Stimulated activated CD4-positive, alpha-beta T cell treated with anti-CD3 and anti-CD28 coated beads, Interleukin-2, amount 100 ng/mL, for 24 hours (primary cell): ENCODE measurements at regions not wholly inside any gene's neighbourhood (a gene's known extent, or its start where the extent isn't known, plus 50 kb on each side); places are given as distances from the start of the nearest gene placed in this dataset.
"Not testable (repeated sequence)": the region's sequence is repeated elsewhere in the genome, so short reads cannot be mapped to it uniquely, and the experiment has no call there.

Experiments used
- DNase-seq, 2 donors: peaks; one replicate each; pipeline ENCODE4 v3.0.0-alpha.2; 2020

DNA sequence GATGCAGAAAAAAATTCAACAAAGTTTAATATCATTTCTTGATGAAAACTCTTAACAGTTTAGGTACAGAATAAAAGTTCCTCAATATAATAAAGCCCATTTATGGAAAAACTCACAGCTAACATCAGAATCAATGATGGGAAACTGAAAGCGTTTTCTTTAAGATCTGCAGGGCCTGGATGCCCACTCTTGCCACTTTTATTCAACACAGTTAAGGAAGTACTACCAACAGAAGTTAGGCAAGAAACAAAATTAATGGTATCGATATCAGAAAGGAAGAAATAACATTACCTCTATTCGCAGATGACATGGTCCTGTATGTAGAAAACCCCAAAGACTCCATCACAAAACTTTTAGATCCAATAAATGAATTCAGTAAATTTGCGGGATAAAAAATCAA, 542.4 kb upstream of the RGMB start:
- DNase-seq, result no peak

DNA sequence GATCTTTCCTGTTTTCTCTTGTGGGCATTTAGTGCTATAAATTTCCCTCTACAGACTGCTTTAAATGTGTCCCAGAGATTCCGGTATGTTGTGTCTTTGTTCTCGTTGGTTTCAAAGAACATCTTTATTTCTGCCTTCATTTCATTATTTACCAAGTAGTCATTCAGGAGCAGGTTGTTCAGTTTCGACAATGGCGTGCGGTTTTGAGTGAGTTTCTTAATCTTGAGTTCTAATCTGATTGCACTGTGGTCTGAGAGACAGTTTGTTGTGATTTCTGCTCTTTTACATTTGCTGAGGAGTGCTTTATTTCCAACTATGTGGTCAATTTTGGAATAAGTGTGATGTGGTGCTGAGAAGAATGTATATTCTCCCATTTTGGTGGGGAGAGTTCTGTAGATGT, 535.7 kb upstream of the RGMB start:
- DNase-seq, result not testable (repeated sequence)

DNA sequence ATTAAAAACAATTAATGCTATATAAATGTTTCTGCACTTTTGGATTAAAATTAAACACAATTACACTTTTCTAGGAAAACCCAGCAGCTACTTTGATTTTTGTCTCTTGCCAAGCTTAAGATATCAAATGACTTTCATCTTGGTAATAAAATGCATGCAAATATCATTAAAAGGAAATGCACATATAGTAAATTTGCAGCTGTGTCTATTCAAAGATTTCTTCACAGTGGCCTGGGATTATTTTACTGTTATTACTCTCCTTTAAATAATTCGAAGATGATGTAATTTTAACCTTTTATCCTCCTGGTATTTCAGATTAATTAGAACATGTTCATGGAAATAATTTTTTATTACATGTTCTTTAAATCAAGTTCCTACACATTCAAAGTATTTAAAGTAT, 529.5 kb upstream of the RGMB start:
- DNase-seq, result no peak

DNA sequence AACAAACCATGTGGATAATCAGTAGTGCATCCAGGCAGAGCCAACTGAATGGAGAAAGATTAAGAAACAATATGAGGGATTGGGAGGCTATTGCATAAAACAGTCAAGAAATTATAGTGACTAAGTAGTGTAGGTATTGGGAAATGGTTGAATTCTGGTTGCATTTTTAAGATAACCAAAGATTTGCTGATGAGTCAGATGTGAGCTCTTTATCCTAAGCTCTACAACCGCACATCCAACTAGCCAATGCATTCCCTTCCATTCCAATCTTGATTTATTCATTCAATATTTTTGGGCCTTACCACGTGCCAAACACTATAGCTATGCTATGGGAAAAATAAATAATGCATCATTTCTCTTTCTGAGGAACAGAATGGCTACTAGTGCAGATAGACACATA, 524.5 kb upstream of the RGMB start:
- no peak for DNase-seq

DNA sequence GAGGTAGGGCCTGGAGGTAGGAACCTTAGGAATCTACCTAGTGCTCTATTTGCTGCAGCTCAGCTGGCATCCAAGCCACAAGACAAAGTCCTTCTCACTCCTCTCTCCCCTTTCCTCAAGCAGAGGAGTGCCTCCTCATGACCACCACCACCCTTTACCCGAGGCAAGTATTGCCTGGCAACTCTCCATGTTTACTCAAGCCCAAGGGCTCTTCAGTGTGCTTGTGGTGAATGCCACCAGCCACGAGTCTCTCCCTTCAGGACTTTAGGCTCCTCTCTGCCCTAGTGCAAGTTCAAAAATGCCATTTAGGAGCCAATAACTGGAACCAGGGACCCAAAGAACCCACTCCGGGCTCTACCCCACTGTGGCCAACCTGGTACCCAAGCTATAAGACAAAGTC, 514.5 kb upstream of the RGMB start:
- no peak for DNase-seq

DNA sequence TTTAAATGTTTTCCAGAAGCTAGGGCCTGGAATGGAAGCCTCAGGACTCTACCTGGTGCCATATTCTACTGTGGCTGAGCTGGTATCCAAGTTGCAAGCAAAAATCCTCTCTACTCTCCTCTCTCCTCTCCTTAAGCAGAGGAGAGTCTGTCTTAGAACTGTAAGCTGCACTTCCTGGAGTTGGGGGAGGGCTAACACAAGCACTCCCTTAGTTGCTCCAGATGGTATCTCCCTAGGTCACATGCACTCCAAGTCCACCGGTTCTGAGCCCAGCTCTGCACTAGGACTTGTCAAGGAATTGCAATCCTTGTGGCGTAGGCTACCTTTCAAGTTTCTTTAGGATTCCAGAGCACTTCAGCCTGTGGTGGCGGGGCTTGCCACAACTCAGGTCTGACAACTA, 513.9 kb upstream of the RGMB start:
- DNase-seq, result no peak

DNA sequence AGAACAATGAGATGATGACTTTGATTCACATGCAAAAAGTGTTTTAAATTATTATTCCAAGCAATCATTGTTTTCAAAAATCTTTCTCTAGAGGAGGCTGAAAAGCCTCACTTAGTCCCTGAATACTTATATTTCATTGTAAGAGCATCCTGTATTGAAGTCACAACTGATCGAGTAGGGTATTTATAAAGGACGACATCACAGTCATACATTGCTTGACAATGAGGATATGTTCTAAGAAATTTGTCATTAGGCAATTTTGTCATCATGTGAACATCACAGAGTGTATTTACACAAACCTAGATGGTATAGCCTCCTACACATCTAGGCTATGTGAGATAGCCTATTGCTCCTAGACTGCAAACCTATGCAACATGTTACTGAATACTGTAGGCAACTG, 510.4 kb upstream of the RGMB start:
- DNase-seq, result no peak

DNA sequence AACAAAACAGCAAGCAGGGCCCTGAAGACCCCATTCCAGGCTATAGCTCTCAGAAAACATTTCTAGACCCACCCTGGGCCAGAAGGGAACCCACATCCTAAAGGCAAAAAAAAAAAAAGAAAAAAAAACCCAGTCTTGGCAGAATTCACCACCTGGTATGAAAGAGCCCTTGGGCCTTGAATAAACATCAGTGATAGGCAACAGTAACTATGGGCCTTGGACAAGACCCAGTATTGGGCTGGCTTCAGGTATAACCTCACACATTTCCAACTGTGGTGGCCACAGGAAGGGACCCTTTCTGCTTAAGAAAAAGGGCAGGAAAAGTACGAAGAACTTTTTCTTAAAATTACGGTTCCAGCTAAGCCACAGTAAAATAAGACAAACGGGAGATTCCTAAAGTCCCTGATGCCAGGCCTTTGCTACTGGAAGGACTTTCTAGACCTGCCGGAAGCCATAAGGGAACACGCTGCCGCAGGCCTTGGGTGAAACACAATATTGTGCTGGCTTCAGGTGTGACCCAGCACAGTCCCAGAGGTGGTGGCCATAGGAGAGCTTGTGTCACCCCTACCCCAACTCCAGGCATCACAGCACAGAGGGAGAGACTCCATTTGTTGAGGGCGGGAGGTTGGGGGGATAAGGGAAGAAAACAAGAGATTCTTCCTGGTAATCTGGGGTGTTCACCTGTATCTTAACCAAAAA, 505.2 kb upstream of the RGMB start:
- DNase-seq, result no peak

DNA sequence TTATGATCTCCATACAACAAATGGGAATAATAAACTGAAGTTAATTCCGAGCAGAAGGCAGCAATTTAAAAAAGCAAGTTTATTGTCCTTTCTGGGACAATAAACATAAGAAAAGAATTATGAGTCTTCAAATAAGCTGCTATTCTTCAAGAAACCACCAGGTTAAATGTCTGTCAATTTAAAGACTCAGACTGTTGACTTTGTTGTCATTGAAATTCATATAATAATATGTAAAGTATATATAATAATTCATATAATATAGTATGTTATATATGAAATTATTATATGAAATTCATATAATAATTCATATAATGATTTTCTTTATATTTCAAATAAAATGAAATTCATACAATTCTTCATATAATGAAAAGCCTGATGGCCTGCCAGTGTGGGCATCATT, 497.5 kb upstream of the RGMB start:
- no peak for DNase-seq

DNA sequence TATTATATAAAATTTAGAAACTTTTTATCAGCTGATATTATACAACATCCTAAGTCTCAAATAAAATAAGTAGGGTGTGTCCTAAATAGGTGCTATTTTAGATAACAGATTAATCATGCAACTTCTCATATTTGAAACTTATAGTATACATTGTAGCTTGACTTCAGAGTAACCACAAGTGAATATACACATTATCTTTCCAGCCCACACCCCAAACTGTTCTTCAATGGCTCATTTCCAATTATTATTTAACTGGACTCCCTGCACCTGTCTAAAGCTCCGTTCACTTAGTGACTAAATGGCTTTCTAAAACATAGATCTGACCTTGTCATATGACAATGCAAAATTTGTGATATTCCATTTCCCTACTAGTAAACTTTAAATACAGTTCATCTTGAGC, 490.9 kb upstream of the RGMB start:
- DNase-seq, result no peak

DNA sequence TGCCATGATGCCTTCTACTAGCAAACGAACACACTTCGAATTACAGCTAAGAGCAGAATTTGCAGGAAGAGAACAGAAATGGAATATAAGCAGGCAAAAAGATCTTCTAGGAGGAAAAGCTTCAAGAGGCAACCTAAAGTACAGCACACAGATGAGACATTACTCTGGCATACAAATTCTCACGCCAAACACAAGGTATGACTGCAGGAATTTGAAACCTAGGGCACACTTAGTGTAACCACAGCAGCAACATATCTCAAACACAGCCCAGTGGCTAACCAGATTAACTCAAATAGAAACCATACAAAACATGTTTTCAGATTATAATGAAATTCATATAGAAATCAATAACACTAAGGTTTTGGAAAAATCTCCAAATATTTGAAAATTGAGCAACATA, 481.0 kb upstream of the RGMB start:
- no peak for DNase-seq

DNA sequence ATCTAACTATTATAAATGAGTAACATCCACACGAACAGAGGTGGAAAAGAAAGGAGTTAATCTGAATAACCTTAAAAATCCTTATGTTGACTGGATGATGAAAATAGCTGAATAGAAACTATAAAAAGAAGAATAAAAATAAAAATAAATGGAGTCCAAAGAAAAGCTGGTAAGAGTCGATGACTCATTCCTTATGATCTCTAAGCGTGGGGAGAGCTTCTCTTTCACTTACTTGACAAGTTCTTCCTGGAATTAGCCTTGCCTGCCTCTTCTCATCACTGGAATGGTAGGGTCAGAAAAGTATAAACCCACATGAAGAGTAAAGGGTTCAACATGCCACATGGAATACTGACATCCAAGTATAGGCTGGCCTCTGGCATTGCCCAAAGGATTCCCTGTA, 477.0 kb upstream of the RGMB start:
- DNase-seq, result no peak

DNA sequence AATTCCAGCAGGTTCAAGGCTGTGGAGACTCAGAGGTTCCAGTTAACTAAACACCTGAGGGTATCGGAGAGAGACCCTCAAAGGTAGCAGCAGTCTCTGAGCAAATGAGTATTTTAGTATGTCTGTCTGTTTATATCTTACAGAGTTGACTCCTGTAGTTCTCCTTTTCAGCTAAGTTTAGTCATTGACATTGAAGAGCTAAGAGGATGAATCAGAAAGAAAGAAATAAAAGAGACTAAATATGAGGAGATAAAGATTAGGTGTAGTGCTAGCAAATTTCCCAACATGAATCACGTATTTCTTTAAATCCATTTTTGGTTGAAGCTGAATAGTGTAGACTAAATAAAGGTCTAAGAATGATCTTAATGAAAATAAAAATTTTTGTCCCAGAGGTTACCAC, 474.0 kb upstream of the RGMB start:
- no peak for DNase-seq

DNA sequence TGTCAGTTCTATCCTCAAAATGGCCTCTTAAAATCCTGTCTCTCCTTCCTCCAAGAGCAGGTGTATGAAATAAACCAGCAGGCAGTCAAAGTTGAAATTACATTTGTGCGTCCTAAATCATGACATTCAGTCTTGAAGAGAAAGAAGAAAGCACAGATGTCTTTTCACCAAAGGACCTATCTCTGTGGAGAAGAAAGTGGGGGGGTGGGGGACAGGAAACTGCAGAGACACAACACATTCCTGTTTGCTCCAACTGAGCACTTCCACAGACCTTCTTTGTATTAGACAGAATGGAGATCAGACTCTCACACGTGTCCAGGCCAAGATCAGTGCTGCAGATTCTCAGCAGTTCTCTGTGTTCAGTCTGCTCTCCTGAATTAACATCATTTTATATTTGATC, 471.9 kb upstream of the RGMB start:
- DNase-seq, result no peak

DNA sequence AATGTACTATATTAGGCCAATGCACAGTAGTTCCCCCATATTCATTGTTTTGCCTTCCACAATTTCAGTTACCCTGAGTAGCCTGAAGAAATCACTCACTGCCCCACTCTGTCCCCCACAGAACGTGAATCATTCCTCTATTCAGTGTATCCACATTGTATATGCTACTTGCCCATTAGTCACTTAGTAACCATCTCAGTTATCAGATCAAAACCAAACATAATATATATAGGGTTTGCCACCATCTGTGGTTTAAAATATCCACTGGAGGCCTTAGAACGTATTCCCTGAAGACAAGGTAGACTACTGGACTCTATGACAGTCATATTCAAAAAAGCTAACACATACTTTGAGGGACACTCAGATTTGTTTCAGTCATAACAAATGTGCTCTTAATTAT, 465.7 kb upstream of the RGMB start:
- no peak for DNase-seq

DNA sequence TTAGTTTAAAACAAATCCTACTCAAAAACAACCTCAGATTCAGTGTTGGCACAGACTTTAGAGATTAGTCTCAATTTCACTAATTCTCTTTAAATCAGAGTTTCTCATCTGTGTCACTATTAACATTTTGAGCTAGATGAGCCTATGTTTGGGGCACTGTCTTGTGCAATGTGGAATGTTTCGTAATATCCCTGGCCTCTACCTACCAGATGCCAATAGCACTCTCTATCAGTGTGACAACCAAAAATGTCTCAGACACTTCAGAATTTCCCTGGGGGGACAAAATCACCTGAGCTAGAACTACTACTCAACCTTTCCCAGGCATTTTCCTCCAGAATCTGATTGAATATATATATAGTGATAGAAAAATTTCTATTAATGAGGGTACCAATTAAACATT, 465.2 kb upstream of the RGMB start:
- DNase-seq, result no peak

DNA sequence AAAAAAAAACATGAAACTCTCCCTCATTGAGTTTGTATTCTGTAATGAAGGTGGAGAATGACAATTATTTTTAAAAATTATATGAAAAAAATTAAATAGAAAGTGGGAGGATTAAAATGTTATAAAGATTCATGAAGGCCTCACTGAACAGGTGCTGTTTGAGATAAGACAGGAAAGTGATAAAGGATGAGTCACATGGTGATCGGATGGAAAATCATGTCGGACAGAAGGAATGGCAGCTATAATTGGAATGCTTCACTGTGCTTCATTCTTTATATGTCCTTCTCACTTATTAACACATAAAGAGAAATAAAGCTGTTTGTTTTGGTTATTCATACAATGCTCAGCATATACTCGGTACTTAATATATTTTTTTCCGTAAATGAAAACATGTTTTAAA, 464.5 kb upstream of the RGMB start:
- DNase-seq, result no peak

DNA sequence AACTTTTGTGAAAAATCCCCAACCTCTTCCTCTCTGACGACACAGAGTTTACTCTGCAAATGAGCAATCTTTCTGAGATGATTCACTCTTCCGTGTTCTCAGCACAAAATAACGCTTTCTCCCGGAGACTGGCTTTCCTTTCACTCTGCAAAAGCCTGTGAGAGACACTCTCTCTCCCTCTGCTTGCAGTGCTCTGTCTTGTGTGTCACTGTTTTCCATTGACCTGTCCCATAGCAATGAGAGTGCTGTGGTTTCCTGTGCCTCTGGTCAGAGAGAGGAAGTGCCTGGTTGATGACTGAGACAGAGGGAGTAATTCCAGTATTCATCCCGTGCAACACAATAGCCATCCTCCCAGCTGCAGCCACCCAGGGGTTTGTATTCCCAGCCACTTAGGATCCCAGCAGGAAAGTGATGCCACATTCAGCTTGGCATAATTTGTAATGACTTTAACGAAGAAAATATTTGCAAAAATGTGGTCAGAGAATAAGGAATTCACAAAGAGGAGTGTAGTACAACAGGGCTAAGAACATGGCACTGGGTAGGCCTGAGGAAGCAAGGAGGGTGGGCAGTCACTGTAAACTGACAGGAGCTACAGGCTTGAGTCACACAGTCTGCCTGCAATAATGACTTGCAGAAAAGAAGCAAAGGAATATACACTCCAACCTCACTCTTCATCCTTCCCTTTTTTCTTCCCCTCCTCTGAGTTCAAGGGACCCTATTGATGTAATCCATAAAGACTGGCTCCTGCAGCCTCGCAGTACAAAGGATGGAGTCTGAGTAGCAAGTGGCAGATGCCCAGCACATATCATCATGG, 463.5 kb upstream of the RGMB start:
- DNase-seq, result peak in 1 of 2 donors; percentile 1

DNA sequence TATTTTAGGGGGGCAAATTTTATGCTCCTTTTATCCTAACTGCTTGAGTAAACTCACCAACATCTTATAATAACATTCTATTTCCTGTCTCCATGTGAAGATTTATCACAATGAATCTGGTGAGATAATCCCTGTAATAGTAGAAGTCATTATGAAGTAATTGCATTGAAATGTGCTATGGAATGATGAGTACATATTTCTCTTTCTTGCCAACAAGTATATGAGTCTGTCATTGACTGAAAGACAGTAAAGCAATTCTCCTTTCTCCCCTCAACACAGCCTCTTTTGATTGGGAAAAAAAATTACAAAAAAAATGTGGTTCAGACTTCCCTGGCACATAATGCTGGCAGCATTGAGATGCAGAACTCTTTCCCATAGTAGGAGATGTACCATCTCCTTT, 459.2 kb upstream of the RGMB start:
- no peak for DNase-seq

DNA sequence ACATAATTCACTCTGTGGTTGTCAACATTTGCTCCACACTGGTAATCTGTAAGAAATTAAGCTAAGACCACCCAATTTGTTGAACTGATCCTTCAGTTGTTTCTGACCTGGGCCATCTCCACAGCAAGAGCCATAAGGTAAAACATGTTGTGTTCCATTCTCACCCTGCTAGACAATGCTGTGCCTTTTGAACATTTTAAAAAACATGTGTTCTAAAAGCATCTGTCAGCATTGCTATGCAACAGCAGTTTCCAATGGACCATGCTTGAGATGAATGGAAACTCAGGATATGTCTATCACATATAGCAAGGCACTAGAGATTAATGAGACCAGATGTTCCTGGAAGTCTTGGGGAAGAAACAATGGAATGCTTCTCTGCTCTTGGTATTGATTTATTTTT, 455.1 kb upstream of the RGMB start:
- no peak for DNase-seq

DNA sequence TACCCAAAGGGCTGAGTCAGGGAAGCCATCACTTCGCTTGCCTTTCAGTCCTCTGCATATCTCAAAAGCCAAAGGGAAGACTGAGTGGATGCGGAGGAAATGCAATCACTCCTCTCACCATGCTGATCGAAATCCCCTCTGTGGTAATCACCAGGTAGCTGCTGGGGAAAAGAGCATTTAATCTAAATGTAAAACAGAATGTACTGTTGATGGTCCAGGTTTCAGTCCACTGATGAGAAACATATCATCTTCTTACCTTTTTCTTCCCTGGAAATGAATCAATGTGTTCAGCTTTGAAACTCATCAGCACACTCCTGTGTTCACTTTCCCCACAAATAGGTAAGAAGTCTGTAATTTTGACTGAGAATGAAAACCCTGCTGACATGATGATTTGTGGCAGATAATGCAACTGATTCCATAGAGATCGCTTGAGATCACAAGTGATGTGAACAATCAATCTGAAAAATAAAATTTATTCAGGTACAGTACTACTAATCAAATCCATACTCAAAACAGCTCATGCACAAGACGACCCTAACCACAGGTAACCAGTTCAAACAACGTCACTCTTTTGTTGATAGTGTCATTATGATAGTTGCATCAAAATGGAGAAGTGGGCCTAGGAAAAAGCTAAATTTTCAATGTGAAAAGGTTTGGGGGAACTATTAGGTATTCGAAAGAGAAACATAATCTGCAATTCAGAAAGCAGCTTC, 454.0 kb upstream of the RGMB start:
- no peak for DNase-seq

DNA sequence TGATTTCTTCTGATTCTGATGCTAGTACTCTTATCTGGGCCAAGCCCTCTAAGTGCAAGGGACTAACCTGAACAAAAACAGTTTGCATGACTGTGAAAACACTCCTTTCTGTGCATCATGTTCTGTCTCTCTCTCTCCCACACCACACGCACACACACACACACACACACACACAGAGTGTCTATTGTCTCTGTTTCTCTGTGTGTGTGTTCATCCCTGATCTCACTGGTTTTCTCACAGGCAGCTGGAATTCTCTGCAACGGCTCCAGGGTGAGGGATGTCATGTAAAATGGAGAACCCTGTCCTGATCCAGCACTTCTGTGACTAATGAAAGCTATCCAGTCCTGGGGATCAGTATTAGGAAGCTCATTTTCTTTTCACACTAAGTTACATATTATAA, 453.1 kb upstream of the RGMB start:
- no peak for DNase-seq

DNA sequence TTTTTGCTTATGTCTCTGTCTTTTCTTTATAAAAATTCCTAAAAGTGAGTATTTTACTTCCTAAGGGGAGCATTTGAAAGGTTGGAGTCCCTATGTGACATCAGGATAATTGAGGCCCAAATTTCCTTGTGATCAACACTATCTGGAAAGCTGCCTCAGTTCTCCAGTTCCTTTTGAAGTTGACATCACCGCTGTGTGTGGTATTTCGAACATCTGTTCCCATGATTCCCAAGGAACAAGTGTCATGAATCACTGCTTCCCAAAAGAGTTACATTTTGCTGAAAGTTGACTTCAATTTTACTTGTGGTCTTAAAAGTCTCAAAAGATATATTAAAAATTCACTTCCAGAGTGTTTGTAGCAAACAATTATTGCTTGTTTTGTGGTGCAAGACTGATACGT, 452.1 kb upstream of the RGMB start:
- DNase-seq, result no peak

DNA sequence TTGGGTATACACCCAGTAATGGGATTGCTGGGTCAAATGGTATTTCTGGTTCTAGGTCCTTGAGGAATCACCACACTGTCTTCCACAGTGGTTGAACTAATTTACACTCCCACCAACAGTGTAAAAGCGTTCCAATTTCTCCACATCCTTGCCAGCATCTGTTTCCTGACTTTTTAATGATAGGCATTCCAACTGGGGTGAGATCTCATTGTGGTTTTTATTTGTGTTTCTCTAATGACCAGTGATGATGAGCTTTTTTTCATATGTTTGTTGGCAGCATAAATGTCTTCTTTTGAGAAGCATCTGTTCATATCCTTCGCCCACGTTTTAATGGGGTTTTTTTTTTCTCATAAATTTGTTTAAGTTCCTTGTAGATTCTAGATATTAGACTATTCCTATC, 448.3 kb upstream of the RGMB start:
- not testable (repeated sequence) for DNase-seq
